Spleen (tissue), 11 donors: ENCODE measurements at regions not wholly inside any gene's neighbourhood (a gene's known extent, or its start where the extent isn't known, plus 50 kb on each side); places are given as distances from the start of the nearest gene placed in this dataset.

Experiments used
- DNase-seq: peaks from one replicate; pipeline ENCODE4 v3.0.0-alpha.2; 2020
- H3K27ac ChIP-seq, 8 donors: fragments of 200-600 bp; sonication (generic) in 7 of 8; 1 replicate in 4 of 8; 2 replicates in 4 of 8; pipeline versions ENCODE4 v1.5.0 to v1.8.0; 2016 to 2021; ENCODE audit warnings: inconsistent platforms in 4 of 8, mild to moderate bottlenecking in 4 of 8, moderate library complexity in 1 of 8
- H3K27me3 ChIP-seq, 7 donors: fragments of 200-600 bp; sonication (generic) in 6 of 7; replicated peaks in 1 of 7; 1 replicate in 4 of 7; 2 replicates in 3 of 7; pipeline versions ENCODE4 v1.5.0 to v1.8.0; 2016 to 2021; ENCODE audit warnings: inconsistent platforms in 3 of 7, mild to moderate bottlenecking in 1 of 7
- H3K36me3 ChIP-seq, 6 donors: fragments of 200-600 bp; sonication (generic) in 5 of 6; 1 replicate in 4 of 6; 2 replicates in 2 of 6; pipeline versions ENCODE4 v1.5.0 to v1.8.0; 2016 to 2021; ENCODE audit warnings: inconsistent platforms in 2 of 6
- H3K4me1 ChIP-seq, 6 donors: fragments of 200-600 bp; sonication (generic) in 5 of 6; 1 replicate in 3 of 6; 2 replicates in 3 of 6; pipeline versions ENCODE4 v1.5.0 to v1.8.0; 2016 to 2021; ENCODE audit warnings: inconsistent platforms in 3 of 6
- H3K4me3 ChIP-seq, 8 donors: fragments of 200-600 bp; sonication (generic) in 7 of 8; 1 replicate in 4 of 8; 2 replicates in 4 of 8; pipeline versions ENCODE4 v1.5.0 to v1.8.0; 2016 to 2021; ENCODE audit warnings: inconsistent platforms in 4 of 8, mild to moderate bottlenecking in 4 of 8, moderate library complexity in 2 of 8
- H3K9me3 ChIP-seq, 8 donors: fragments of 200-600 bp; sonication (generic) in 7 of 8; 1 replicate in 4 of 8; 2 replicates in 4 of 8; pipeline versions ENCODE4 v1.5.0 to v1.8.0; 2016 to 2021; ENCODE audit warnings: inconsistent platforms in 4 of 8
- POLR2A ChIP-seq, 3 donors: fragments of 450-650 bp; IDR thresholded peaks; one replicate each; pipeline ENCODE4 v1.5.1; 2017; ENCODE audit warnings: antibody characterized with exemption in 3 of 3, mild to moderate bottlenecking in 1 of 3
- POLR2AphosphoS5 ChIP-seq, 3 donors: sonication (generic); formaldehyde crosslinking; IDR thresholded peaks; one replicate each; pipeline ENCODE4 v1.5.1; 2017; ENCODE audit warnings: antibody characterized with exemption in 3 of 3
- WGBS, 5 donors: extraction: QIAGEN DNeasy Blood & Tissue Kit in 3 of 5; methylation state at CpG; one replicate each; pipeline versions ENCODE4 v1.1.5 to v1.1.7; 2013 to 2018; 5-methylcytosine and 5-hydroxymethylcytosine counted together
- intact Hi-C: fragments of 100-400 bp; cut with DNase I; formaldehyde crosslinking; loops from one replicate; pipeline ENCODE4 v1.15.0; 2023; ENCODE audit warnings: low total_unique reads
- TF ChIP-seq, protein P1 (sequence below), 11 experiments: fragments of 200-600 bp in 7 of 11; fragments of 450-650 bp in 4 of 11; sonication (generic) in 4 of 11; IDR thresholded peaks in 8 of 11; conservative IDR thresholded peaks in 3 of 11; 1 replicate in 7 of 11; 2 replicates in 4 of 11; pipeline versions ENCODE4 v1.4.0 to v1.8.0; 2016 to 2021; ENCODE audit warnings: antibody characterized with exemption in 11 of 11, inconsistent platforms in 4 of 11, mild to moderate bottlenecking in 1 of 11
- donor health status: healthy with polysubstance abuse.
- donor health status: DM: no; HTN: no; CAD: no; lungs with moderate emphysema.
- donor health status: DM: no; HTN: no; CAD: no.
- donor health status: Bipolar disorder and iron deficiency.
- donor health status: healthy.
- donor health status: DM: no; HTN: no; CAD: no.
- donor health status: DM: yes; HTN: yes; CAD: no.

DNA sequence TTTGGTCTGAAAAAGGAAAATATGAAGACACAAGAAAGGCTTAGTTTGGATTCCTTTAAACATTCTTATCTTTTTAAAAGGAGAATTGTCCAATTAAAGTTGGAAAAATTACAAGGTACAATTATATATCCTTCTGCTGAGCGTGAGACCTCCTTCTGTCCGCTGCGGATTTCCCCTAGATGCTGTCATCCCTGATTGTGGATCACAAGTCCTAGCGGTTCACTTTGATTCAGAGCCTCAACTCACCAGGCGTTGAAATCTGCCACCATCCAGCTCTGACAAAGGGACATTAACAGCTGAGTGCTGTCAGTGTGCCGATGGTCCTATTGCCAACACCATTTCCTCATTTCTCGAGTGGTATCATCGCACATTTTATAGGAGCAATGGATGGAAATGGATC, 73.1 kb upstream of the PTER start:
- intact Hi-C loops: no loop called here
- Histone ChIP-seq H3K4me1 (no peaks in the 10 kb centered on the region), H3K4me3 (no peak overlapping the region), H3K36me3 (no peaks in the 10 kb centered on the region), H3K9me3 (peaks cover 0 to 26% (median 0%) of the 10 kb centered on the region in 8 donors), H3K27ac (no peak overlapping the region), H3K27me3 (peaks cover 0 to 11% (median 0%) of the 10 kb centered on the region in 7 donors)
- no peak for DNase-seq
- WGBS, 5 donors: 87 to 93% (median 90%) methylated on average over 8 of the region's 8 CpGs
- TF ChIP-seq, protein P1, sequence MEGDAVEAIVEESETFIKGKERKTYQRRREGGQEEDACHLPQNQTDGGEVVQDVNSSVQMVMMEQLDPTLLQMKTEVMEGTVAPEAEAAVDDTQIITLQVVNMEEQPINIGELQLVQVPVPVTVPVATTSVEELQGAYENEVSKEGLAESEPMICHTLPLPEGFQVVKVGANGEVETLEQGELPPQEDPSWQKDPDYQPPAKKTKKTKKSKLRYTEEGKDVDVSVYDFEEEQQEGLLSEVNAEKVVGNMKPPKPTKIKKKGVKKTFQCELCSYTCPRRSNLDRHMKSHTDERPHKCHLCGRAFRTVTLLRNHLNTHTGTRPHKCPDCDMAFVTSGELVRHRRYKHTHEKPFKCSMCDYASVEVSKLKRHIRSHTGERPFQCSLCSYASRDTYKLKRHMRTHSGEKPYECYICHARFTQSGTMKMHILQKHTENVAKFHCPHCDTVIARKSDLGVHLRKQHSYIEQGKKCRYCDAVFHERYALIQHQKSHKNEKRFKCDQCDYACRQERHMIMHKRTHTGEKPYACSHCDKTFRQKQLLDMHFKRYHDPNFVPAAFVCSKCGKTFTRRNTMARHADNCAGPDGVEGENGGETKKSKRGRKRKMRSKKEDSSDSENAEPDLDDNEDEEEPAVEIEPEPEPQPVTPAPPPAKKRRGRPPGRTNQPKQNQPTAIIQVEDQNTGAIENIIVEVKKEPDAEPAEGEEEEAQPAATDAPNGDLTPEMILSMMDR (IDR thresholded peaks at IDR 0.05 in 8 of 11, conservative IDR thresholded peaks at IDR 0.05 in 3 of 11): no peak
- TF ChIP-seq POLR2AphosphoS5 (IDR thresholded peaks at IDR 0.05): no peak
- TF ChIP-seq POLR2A (IDR thresholded peaks at IDR 0.05): no peak

- no peak for DNase-seq
- Histone ChIP-seq H3K36me3 (no peaks in the 10 kb centered on the region), H3K9me3 (peaks cover 0 to 15% (median 0%) of the 10 kb centered on the region in 8 donors), H3K27ac (no peak overlapping the region), H3K27me3 (peaks cover 0 to 24% (median 0%) of the 10 kb centered on the region in 7 donors), H3K4me3 (no peak overlapping the region), H3K4me1 (no peaks in the 10 kb centered on the region)
- TF ChIP-seq, protein P1 (IDR thresholded peaks at IDR 0.05 in 8 of 11, conservative IDR thresholded peaks at IDR 0.05 in 3 of 11): no peak
- TF ChIP-seq POLR2A (IDR thresholded peaks at IDR 0.05) (no peak), POLR2AphosphoS5 (IDR thresholded peaks at IDR 0.05) (no peak)
- 78 to 87% (median 86%) methylated on average over 7 of the region's 7 CpGs for WGBS, 5 donors
- intact Hi-C loops: no loop called here
Measured at GRCh38 chr10:16367621-16368292, 69.1 kb upstream of the PTER start.

DNA sequence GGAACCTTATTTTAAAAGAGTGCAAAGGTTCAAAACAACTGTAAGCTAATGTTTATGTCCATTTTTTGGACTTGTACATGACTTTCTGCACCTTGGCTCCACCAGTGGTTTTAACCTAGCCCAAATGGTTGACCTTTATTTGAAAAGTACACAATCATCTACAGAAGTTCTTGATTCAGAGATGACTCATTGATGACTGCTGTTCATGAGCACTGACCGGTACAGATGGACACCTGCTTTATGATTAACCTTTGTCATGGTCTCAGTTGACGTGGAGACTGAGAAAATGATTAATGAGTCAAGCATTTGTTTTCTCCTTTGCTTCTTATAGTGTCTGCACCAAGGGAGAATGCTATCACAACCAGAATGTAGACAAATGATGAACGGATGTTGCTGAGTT, 55.7 kb upstream of the PTER start:
- peaks cover 0 to 12% (median 0%) of the 10 kb centered on the region in 7 donors for H3K27me3 ChIP-seq
- H3K9me3 ChIP-seq: no peaks in the 10 kb centered on the region
- H3K36me3 ChIP-seq: no peaks in the 10 kb centered on the region
- WGBS, 5 donors: 73 to 89% (median 81%) methylated on average over 3 of the region's 3 CpGs
- no peak for DNase-seq
- H3K4me1 ChIP-seq: no peaks in the 10 kb centered on the region
- no peak for TF ChIP-seq POLR2AphosphoS5 (IDR thresholded peaks at IDR 0.05)
- no peak for TF ChIP-seq POLR2A (IDR thresholded peaks at IDR 0.05)
- TF ChIP-seq, protein P1 (IDR thresholded peaks at IDR 0.05 in 8 of 11, conservative IDR thresholded peaks at IDR 0.05 in 3 of 11): no peak
- no peak overlapping the region for H3K27ac ChIP-seq
- intact Hi-C loops: no loop called here
- H3K4me3 ChIP-seq: no peak overlapping the region

DNA sequence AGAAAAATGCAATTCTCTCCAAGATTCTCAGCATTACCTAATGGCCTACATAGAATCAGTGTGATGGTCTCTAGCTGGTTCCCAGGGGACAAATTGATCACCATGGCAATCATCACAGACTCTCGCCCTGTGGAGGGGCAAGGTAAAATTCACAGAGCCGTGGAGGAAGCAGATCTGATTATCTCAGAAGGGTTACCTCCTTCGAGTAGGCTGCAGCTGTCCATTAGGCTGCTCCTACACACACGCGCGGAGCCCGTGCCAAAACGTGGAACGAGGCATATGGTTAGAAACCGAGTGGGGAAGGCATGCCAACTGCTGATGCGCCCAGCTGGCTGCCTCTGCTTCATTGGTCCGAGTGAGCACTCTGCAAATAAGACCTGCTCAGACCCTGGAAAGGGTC, 52.8 kb upstream of the PTER start:
- no peak for DNase-seq
- Histone ChIP-seq H3K27ac (no peak overlapping the region), H3K9me3 (no peaks in the 10 kb centered on the region), H3K36me3 (no peaks in the 10 kb centered on the region), H3K27me3 (peaks cover 0 to 3% (median 0%) of the 10 kb centered on the region in 7 donors), H3K4me1 (no peaks in the 10 kb centered on the region), H3K4me3 (no peak overlapping the region)
- intact Hi-C loops: no loop called here
- TF ChIP-seq, protein P1 (IDR thresholded peaks at IDR 0.05 in 8 of 11, conservative IDR thresholded peaks at IDR 0.05 in 3 of 11): no peak
- no peak for TF ChIP-seq POLR2A (IDR thresholded peaks at IDR 0.05)
- 60 to 76% (median 74%) methylated on average over 12 of the region's 12 CpGs for WGBS, 5 donors
